ENCODE measurements at regions not wholly inside any gene's neighbourhood (a gene's known extent, or its start where the extent isn't known, plus 50 kb on each side); places are given as distances from the start of the nearest gene placed in this dataset.
"Not testable (repeated sequence)": the region's sequence is repeated elsewhere in the genome, so short reads cannot be mapped to it uniquely, and the experiment has no call there.

DNA sequence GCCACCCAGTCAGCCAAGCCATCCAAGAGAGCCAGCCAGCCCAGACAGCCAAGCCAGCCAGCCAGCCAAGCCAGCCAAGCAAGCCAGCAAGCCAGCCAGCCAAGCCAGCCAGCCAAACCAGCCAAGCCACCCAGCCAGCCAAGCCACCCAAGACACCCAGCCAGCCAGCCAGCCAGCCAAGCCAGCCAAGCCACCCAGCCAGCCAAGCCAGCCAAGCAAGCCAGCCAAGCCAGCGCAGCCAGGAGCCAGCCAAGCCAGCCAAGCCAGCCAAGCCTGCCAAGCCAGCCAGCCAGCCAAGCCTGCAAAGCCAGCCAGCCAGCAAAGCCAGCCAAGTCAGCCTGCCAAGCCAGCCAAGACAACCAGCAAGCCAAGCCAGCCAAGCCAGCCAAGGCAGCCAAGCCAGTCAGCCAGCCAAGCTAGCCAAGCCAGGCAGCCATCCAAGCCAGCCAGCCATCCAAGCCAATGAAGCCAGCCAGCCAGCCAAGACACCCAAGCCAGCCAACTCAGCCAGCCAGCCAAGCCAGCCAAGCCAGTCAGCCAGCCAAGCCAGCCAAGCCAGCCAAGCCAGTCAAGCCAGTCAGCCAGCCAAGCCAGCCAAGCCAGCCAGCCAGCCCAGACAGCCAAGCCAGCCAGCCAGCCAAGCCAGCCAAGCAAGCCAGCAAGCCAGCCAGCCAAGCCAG, 332.2 kb upstream of the PLGLB2 start:
- not testable (repeated sequence) for H3K4me1 Mint-ChIP-seq (ENCODE audit: low read depth); H3K27me3 Mint-ChIP-seq; H3K4me3 Mint-ChIP-seq; H3K36me3 Mint-ChIP-seq; H3K9me3 Mint-ChIP-seq (ENCODE audit: low read depth); H3K27ac Mint-ChIP-seq

- H3K4me1 Mint-ChIP-seq (ENCODE audit: low read depth); H3K27me3 Mint-ChIP-seq; H3K9me3 Mint-ChIP-seq (ENCODE audit: low read depth); H3K27ac Mint-ChIP-seq; H3K4me3 Mint-ChIP-seq; H3K36me3 Mint-ChIP-seq: not testable (repeated sequence)
Observed at GRCh38 chr2:87416266-87416592, 331.7 kb upstream of the PLGLB2 start.

- H3K4me1 Mint-ChIP-seq (ENCODE audit: low read depth); H3K27ac Mint-ChIP-seq; H3K27me3 Mint-ChIP-seq; H3K4me3 Mint-ChIP-seq; H3K9me3 Mint-ChIP-seq (ENCODE audit: low read depth); H3K36me3 Mint-ChIP-seq: not testable (repeated sequence)
Observed at GRCh38 chr2:87417147-87417546, 330.7 kb upstream of the PLGLB2 start.

DNA sequence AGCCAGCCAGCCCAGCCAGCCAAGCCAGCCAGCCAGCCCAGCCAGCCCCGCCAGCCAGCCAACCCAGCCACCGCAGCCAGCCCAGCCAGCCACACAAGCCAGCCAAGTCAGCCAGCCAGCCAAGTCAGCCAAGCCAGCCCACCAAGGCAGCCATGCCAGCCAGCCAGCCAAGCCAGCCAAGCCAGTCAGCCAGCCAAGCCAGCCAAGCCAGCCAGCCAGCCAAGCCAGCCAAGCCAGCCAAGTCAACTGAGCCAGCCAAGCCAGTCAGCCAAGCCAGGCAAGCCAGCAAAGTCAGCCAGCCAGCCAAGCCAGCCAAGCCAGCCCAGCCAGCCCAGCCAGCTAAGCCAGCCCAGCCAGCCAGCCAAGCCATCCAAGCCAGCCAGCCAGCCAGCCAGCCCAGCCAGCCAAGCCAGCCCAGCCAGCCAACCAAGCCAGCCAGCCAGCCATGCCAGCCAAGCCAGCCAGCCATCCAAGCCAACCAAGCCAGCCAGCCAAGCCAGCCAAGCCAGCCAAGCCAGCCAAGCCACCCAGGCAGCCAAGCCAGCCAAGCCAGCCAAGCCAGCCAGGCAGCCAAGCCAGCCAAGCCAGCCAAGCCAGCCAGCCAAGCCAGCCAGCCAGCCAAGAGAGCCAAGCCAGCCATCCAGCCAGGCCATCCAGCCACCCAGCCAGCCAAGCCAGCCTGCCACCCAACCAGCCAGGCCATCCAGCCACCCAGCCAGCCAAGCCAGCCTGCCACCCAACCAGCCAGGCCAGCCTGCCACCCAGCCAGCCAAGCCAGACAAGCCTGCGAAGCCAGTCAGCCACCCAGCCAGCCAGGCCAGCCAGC, 329.9 kb upstream of the PLGLB2 start:
- not testable (repeated sequence) for H3K4me3 Mint-ChIP-seq; H3K9me3 Mint-ChIP-seq (ENCODE audit: low read depth); H3K27ac Mint-ChIP-seq; H3K36me3 Mint-ChIP-seq; H3K27me3 Mint-ChIP-seq; H3K4me1 Mint-ChIP-seq (ENCODE audit: low read depth)

DNA sequence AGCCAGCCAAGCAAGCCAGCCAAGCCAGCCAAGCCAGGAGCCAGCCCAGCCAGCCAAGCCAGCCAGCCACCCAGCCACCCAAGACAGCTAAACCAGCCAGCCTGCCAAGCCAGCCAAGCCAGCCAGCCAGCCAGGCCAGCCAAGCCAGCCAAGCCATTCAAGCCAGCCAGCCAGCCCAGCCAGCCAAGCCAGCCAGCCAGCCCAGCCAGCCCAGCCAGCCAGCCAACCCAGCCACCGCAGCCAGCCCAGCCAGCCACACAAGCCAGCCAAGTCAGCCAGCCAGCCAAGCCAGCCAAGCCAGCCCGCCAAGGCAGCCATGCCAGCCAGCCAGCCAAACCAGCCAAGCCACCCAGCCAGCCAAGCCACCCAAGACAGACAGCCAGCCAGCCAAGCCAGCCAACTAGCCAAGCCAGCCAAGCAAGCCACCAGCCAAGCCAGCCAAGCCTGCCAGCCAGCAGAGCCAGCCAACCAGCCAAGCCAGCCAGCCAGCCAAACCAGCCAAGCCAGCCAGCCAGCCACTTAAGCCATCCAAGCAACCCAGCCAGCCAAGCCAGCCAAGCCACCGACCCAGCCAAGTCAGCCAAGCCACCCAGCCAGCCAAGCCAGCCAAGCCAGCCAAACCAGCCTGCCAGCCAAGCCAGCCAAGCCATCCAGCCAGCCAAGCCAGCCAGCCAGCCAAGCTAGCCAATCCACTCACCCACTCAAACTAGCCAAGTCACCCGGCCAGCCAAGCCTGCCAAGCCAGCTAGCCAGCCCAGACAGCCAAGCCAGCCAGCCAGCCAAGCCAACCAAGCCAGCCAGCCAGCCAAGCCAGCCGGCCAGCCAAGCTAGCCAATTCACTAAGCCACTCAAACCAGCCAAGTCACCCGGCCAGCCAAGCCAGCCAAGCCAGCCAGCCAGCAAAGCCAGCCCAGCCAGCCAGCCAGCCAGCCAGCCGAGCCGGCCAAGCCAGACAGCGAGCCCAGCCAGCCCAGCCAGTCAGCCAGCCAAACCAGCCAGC, 328.8 kb upstream of the PLGLB2 start:
- not testable (repeated sequence) for H3K4me3 Mint-ChIP-seq; H3K27ac Mint-ChIP-seq; H3K4me1 Mint-ChIP-seq (ENCODE audit: low read depth); H3K9me3 Mint-ChIP-seq (ENCODE audit: low read depth); H3K36me3 Mint-ChIP-seq; H3K27me3 Mint-ChIP-seq

DNA sequence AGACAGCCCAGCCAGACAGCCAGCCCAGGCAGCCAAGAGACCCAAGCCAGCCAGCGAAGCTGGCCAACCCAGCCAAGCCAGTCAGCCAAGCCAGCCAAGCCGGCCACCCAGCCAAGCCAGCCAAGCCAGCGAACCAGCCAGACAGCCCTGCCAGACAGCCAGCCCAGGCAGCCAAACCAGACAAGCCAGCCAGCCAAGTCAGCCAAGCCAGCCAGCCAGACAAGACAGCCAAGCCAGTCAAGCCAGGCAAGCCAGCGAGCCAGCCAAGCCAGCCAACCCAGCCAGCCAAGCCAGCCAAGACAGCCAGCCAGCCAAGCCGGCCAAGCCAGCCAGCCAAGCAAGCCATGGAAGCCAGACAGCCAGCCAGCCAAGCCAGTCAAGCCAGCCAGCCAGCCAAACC, 327.9 kb upstream of the PLGLB2 start:
- H3K27ac Mint-ChIP-seq; H3K36me3 Mint-ChIP-seq; H3K9me3 Mint-ChIP-seq (ENCODE audit: low read depth); H3K4me1 Mint-ChIP-seq (ENCODE audit: low read depth); H3K4me3 Mint-ChIP-seq; H3K27me3 Mint-ChIP-seq: not testable (repeated sequence)

GRCh38 chr2:87420954-87421353, 326.9 kb upstream of the PLGLB2 start:
- H3K36me3 Mint-ChIP-seq; H3K27me3 Mint-ChIP-seq; H3K9me3 Mint-ChIP-seq (ENCODE audit: low read depth); H3K4me1 Mint-ChIP-seq (ENCODE audit: low read depth); H3K4me3 Mint-ChIP-seq; H3K27ac Mint-ChIP-seq: not testable (repeated sequence)

DNA sequence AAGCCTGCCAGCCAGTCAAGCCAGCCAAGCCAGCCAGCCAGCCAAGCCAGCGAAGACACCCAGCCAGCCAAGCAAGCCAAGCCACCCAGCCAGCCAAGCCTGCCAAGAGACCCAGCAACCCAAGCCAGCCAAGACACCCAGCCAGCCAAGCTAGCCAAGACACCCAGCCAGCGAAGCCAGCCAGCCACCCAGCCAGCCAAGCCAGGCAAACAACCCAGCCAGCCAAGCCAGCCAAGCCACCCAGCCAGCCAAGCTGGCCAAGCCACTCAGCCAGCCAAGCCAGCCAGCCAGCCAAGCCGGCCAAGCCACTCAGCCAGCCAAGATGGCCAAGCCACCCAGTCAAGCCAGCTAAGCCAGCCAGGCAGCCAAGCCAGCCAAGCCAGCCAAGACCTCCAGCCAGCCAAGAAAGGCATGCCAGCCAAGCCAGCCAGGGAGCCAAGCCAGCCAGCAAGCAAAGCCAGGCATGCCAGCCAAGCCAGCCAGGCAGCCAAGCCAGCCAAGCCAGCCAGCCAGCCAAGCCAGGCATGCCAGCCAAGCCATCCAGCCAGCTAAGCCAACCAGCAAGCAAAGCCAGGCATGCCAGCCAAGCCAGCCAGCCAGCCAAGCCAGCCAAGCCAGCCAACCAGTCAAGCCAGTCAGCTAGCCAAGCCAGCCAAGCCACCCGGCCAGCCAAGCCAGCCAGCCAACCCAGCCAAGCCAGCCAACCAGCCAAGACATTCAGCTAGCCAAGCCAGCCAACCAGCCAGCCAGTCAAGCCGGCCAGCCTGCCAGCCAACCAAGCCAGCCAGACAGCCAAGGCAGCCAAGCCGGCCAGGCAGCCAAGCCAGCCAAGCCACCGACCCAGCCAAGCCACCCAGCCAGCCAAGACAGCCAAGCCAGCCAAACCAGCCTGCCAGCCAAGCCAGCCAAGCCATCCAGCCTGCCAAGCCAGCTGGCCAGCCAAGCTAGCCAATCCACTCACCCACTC, 323.8 kb upstream of the PLGLB2 start:
- H3K36me3 Mint-ChIP-seq; H3K27me3 Mint-ChIP-seq; H3K27ac Mint-ChIP-seq; H3K4me3 Mint-ChIP-seq; H3K9me3 Mint-ChIP-seq (ENCODE audit: low read depth); H3K4me1 Mint-ChIP-seq (ENCODE audit: low read depth): not testable (repeated sequence)

DNA sequence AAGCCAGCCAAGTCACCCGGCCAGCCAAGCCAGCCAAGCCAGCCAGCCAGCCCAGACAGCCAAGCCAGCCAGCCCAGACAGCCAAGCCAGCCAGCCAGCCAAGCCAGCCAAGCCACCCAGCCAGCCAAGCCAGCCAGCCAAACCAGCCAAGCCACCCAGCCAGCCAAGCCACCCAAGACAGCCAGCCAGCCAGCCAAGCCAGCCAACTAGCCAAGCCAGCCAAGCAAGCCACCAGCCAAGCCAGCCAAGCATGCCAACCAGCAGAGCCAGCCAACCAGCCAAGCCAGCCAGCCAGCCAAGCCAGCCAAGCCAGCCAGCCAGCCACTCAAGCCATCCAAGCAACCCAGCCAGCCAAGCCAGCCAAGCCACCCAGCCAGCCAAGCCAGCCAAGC, 323.1 kb upstream of the PLGLB2 start:
- not testable (repeated sequence) for H3K9me3 Mint-ChIP-seq (ENCODE audit: low read depth); H3K36me3 Mint-ChIP-seq; H3K4me1 Mint-ChIP-seq (ENCODE audit: low read depth); H3K4me3 Mint-ChIP-seq; H3K27me3 Mint-ChIP-seq; H3K27ac Mint-ChIP-seq

DNA sequence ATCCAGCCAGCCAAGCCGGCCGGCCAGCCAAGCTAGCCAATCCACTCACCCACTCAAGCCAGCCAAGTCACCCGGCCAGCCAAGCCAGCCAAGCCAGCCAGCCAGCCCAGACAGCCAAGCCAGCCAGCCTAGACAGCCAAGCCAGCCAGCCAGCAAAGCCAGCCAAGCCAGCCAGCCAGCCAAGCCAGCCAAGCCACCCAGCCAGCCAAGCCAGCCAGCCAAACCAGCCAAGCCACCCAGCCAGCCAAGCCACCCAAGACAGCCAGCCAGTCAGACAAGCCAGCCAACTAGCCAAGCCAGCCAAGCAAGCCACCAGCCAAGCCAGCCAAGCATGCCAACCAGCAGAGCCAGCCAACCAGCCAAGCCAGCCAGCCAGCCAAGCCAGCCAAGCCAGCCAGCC, 322.7 kb upstream of the PLGLB2 start:
- H3K9me3 Mint-ChIP-seq (ENCODE audit: low read depth); H3K4me1 Mint-ChIP-seq (ENCODE audit: low read depth); H3K27me3 Mint-ChIP-seq; H3K27ac Mint-ChIP-seq; H3K36me3 Mint-ChIP-seq; H3K4me3 Mint-ChIP-seq: not testable (repeated sequence)

DNA sequence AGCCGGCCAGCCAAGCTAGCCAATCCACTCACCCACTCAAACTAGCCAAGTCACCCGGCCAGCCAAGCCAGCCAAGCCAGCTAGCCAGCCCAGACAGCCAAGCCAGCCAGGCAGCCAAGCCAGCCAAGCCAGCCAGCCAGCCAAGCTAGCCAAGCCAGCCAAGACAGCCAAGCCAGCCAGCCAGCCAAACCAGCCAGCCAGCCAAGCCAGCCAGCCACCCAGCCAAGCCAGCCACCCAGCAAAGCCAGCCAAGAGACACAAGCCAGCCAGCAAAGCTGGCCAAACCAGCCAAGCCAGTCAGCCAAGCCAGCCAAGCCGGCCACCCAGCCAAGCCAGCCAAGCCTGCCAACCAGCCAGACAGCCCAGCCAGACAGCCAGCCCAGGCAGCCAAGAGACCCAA, 322.2 kb upstream of the PLGLB2 start:
- H3K27me3 Mint-ChIP-seq; H3K9me3 Mint-ChIP-seq (ENCODE audit: low read depth); H3K36me3 Mint-ChIP-seq; H3K4me3 Mint-ChIP-seq; H3K27ac Mint-ChIP-seq; H3K4me1 Mint-ChIP-seq (ENCODE audit: low read depth): not testable (repeated sequence)

DNA sequence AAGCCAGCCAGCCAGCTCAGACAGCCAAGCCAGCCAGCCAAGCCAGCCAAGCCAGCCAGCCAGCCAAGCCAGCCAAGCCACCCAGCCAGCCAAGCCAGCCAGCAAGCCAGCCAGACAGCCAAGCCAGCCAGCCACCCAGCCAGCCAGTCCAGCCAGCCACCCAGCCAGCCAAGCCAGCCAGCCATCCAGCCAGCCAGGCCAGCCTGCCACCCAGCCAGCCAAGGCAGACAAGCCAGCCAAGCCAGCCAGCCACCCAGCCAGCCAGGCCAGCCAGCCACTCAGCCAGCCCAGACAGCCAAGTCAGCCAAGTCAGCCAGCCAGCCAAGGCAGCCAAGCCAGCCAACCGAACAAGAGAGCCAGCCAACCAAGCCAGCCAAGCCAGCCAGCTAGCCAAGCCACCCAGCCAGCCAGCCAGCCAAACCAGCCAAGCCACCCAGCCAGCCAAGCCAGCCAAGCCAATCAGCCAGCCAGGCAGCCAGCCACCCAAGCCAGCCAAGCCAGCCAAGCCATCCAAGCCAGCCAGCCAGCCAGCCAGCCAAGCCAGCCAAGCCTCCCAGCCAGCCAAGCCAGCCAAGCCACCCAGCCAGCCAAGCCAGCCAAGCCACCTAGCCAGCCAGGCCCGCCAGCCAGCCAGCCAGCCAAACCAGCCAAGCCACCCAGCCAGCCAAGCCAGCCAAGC, 319.3 kb upstream of the PLGLB2 start:
- H3K36me3 Mint-ChIP-seq; H3K4me1 Mint-ChIP-seq (ENCODE audit: low read depth); H3K9me3 Mint-ChIP-seq (ENCODE audit: low read depth); H3K4me3 Mint-ChIP-seq; H3K27ac Mint-ChIP-seq; H3K27me3 Mint-ChIP-seq: not testable (repeated sequence)

GRCh38 chr2:87429206-87429930, 318.5 kb upstream of the PLGLB2 start:
- not testable (repeated sequence) for H3K36me3 Mint-ChIP-seq; H3K9me3 Mint-ChIP-seq (ENCODE audit: low read depth); H3K27ac Mint-ChIP-seq; H3K4me3 Mint-ChIP-seq; H3K4me1 Mint-ChIP-seq (ENCODE audit: low read depth); H3K27me3 Mint-ChIP-seq

DNA sequence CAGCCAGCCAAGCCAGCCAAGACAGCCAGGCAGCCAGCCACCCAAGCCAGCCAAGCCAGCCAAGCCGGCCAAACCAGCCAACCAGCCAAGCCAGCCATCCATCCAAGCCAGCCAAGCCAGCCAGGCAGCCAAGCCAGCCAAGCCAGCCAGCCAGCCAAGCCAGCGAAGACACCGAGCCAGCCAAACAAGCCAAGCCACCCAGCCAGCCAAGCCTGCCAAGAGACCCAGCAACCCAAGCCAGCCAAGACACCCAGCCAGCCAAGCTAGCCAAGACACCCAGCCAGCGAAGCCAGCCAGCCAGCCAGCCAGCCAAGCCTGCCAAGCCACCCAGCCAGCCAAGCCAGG, 318.0 kb upstream of the PLGLB2 start:
- H3K4me3 Mint-ChIP-seq; H3K9me3 Mint-ChIP-seq (ENCODE audit: low read depth); H3K4me1 Mint-ChIP-seq (ENCODE audit: low read depth); H3K27me3 Mint-ChIP-seq; H3K27ac Mint-ChIP-seq; H3K36me3 Mint-ChIP-seq: not testable (repeated sequence)
